ENCODE measurements at regions not wholly inside any gene's neighbourhood (a gene's known extent, or its start where the extent isn't known, plus 50 kb on each side); places are given as distances from the start of the nearest gene placed in this dataset.
"Not testable (repeated sequence)": the region's sequence is repeated elsewhere in the genome, so short reads cannot be mapped to it uniquely, and the experiment has no call there.

- DNase-seq (ENCODE audit: low spot score): no peak
These were observed 332.6 kb downstream of the UTRN start for GRCh38 chr6:144617708-144618107.

GRCh38 chr6:144619966-144620365 lies 334.8 kb downstream of the UTRN start:
- no peak for DNase-seq (ENCODE audit: low spot score)

DNA sequence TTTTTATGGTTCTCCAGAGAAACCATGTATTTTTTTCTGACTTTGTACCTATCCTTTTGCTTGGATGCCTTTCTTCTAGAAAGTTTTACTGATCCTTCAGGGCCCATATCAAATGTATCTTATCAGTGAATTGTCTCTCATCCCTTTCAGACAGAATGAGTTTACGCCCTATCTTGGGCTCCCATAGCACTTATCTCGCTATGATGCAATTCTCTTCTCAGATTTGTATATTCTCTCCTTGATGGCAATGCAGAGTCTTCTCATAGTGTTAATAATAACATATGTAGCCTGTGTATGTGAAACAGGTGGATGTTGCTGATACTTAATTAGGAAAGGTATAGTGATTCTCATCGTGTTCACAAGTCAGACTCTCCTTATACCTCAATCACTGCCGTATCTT lies 336.2 kb downstream of the UTRN start:
- DNase-seq (ENCODE audit: low spot score): no peak

DNA sequence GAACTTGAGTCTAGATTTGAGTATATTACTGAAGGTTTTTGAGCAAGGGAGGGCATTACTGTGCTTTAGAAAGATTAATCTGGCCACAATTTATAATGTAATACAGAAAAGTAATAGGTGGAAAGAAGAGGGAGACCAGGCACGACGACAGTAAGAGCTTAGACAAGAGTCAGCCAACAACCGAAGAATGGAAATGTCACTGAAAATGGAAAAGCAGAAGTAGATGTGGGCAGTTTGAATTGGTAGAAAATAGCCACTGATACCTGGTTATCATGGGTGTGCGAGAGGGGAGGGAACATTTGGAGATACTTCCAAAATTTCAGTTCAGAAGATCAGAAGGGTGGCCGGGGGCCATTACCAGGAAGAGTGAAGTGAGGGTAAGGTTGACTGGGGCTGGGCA lies 339.1 kb downstream of the UTRN start:
- DNase-seq (ENCODE audit: low spot score): no peak

DNA sequence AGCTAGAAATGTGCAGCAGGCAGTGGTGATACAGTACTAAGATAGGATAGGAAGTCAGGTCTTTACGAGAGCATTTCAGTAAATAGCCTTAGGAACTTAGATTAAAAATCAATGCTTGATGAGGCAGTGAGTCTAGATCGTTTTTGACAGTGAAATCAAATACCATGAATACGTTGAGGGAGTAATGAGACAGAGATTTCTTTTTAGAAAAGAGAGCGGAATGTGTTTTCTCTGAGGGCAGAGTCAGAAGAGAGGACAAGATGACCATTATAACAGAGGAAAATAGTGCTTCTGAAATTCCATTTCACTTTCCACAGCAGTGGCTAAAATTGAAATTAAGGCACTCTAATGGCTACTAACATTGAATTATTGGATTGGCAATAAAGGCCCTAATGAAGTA lies 339.6 kb downstream of the UTRN start:
- no peak for DNase-seq (ENCODE audit: low spot score)

GRCh38 chr6:144630857-144631256 lies 345.7 kb downstream of the UTRN start:
- no peak for DNase-seq (ENCODE audit: low spot score)

DNA sequence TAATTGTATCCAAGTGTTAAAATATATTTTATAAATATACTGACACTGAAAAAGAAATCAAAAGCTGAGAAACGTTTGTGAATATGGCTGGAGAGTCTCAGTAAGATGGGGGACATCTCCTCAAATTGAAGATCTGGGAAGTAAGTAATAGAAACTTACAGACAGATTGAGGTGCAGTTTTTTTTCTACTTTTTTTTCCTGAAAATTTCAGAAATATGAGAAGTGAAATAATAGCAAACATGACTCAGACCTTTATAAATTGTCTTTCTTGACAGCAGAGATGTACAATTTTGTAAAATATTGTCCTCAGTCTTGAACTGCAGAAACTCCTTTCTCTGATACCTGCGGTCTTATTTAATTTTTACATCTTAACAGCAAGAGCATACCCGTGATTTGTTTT lies 347.1 kb downstream of the UTRN start:
- no peak for DNase-seq (ENCODE audit: low spot score)

DNA sequence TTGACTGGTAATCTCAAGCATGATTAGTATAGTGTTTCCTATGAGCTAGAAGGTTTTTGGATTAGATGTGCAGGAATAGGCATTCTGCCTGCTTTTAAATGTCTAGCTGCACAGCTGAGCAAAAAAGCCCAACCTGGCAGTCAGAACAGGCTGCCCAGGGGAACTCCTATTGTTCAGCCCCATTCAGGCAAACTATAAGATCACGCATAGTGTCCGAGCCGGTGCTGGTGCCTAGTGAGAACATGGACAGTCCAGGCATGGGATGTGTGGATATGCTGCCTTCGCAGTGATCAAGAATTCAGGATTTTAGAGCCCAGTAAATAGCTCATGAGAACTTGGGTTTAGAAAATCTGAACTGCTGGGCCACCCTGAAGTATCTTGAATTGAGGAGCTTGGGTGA lies 348.8 kb downstream of the UTRN start:
- DNase-seq (ENCODE audit: low spot score): no peak

DNA sequence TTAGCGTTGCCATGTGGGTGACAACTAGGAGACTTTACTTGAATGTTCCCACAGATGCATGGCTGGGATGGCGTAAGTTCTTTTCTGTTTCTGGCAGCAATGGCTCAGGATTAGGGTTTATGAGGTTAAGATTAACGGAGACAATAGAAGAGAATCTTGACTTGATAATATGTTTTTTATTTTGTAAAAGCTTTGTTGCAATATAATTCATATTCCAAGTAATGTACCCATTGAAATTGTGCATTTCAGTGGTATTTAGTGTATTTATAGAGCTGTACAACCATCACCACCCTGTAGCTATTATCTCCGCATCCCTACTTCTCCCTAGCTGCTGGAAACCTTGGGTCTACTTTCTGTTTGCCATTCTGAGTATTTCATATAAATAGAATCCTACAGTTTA lies 349.2 kb downstream of the UTRN start:
- DNase-seq (ENCODE audit: low spot score): no peak

DNA sequence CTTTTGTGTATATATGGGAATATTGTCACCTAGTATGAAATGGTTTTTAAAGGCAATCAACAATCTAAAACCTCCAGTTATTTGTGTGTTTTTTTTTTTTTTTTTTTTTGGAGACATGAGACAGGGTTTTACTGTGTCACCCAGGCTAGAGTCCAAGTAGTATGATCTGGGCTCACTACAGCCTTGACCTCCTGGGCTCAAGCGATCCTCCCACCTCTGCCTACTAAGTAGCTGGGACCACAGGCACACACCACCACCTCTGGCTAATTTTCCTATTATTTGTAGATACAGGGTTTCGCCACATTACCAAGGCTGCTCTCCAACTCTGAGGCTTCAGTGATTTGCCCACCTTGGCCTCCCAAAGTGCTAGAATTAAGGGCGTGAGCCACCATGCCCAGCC lies 349.9 kb downstream of the UTRN start:
- no peak for DNase-seq (ENCODE audit: low spot score)

- DNase-seq (ENCODE audit: low spot score): not testable (repeated sequence)
These were observed 350.9 kb downstream of the UTRN start for GRCh38 chr6:144636025-144636424.

DNA sequence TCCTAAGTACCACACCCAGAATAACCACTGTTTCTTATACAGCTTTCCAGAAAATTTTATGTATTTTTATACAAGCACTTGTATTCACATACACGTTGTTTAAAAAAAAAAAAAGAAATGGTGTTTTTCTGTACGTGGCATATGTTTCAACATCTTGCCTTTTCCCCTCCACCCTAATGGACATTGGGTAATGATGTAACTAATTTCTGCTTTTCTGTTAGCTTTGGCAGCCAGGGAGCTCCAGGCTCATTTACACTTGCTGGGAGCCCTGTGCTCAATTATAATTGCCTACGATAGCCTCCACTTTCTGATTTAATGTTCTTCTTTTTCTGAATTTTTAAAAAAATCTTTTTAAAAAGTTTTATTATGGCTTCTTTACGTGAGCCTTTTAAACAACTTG lies 352.4 kb downstream of the UTRN start:
- no peak for DNase-seq (ENCODE audit: low spot score)

DNA sequence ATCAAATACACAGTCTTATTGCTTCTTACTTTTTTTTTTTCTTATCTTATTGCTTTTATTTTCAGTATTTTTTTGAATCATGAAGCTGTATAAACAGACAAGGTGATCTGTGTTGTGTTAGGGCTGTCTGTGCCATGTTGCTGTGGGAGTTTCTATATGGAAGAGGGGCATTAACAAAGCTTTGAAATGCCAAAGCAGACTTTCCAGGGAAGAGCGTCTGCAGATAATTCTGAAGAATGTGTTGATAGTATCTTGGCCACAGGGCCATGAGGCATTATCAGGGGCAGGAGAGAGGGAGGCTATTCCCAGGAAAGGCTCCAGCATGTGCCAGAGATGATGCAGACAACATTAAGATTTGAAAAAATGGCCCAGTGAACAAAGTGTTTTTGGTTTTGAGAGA lies 354.5 kb downstream of the UTRN start:
- no peak for DNase-seq (ENCODE audit: low spot score)

- DNase-seq (ENCODE audit: low spot score): no peak
These were observed 356.2 kb downstream of the UTRN start for GRCh38 chr6:144641286-144641685.

GRCh38 chr6:144644776-144645175 lies 359.6 kb downstream of the UTRN start:
- no peak for DNase-seq (ENCODE audit: low spot score)

DNA sequence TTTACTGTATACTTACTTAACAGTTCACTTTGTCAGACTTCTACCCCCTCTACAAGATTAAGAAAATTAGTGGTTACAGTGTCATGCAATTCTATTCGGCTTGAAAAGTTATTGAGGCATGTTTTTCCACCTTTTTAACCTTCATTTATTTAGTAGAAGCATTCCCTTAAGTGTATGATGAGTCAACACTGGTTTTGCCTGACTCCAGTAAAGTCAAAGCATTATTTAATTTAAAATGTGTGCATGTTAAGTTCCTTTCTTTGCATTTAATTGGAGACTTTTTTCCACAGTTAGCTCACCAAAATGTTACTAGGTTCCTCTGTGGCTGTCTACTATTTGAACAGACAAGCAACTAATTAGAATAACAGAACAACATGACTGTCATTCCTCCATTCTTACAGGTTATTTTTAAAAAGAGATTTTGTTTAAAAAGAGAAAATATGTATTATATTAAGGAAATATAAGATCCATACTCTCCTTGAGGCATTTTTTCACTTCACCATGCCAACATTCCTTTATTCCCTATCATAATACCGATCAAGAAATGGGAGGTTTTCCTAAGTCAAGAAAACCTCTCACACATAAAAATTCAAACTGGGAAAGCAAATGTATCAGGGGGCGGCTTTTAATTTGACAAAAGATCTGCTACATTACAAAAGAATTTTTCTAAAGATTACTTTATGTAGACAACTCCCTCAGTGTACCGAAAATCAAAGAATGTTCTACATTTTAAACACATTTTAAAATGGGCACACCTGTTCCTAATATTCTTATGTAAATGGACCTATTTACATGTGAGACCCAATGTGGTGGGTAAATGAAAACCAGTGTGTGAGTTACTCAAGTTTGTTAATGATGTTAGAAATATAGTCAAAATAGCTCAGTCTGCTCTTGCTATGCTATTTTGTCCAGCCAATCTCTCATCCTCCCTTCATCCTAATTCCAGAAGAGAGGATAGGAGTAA lies 361.2 kb downstream of the UTRN start:
- no peak for DNase-seq (ENCODE audit: low spot score)

GRCh38 chr6:144647406-144647964 lies 362.4 kb downstream of the UTRN start:
- no peak for DNase-seq (ENCODE audit: low spot score)

GRCh38 chr6:144647971-144648651 lies 363.0 kb downstream of the UTRN start:
- no peak for DNase-seq (ENCODE audit: low spot score)

DNA sequence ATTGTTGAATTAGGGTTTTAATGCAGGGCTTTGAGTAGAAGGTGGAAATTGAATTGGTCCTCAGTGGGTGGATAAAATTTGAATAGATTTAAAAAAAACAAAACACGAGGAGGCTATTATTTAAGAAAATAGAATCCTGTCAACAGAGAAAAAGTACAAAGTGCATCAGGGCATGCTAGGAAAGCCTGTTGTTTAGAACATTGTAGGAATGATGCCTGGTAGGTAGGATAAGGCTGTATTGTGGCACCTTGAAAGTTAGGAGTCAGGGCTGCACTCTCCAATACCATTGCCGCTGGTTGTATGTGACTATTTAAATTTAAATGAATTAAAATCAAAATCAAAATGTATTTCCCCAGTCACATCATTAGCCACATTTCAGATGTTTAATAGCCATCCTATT lies 363.9 kb downstream of the UTRN start:
- DNase-seq (ENCODE audit: low spot score): no peak

GRCh38 chr6:144651234-144651633 lies 366.1 kb downstream of the UTRN start:
- DNase-seq (ENCODE audit: low spot score): no peak

GRCh38 chr6:144652292-144652891 lies 367.3 kb downstream of the UTRN start:
- no peak for DNase-seq (ENCODE audit: low spot score)

DNA sequence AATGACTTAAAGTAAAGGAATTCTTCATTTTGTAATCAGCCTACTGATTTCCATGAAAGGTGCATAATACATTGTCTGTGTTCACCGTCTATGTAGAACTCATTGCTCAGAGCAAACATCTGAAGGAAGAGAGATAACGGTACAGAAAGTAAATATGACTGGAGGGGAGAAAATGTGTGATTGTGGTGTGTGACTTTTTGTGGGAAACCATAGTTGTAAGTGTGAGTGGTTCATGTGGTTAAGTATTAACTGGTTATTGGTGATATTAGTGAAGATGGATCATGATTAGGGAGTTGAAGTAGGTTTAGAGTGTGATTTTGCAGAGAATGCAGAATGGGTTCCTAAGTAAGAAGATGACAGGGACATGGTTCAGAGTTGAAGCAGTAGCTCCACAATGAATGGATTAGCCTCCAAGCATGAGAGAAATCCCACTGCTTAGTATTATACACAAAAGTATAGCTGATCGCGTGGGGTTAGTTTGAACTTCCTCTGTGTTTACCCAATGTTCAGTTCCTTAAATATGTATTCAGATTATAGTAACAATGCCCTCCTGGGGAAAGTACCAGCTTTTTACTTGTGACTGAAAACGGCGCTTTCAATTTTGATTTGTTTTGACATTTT lies 368.9 kb downstream of the UTRN start:
- no peak for DNase-seq (ENCODE audit: low spot score)

Measured in HuH-7.5 (cell line).